IMR-90 (cell line): ENCODE measurements at regions not wholly inside any gene's neighbourhood (a gene's known extent, or its start where the extent isn't known, plus 50 kb on each side); places are given as distances from the start of the nearest gene placed in this dataset.

Source experiments
- ATAC-seq: fragments of 200-7000 bp; cut with Tn5 transposase; 2 replicates; pipeline ENCODE4 v1.9.1; 2020; ENCODE audit warnings: low read depth, mild to moderate bottlenecking, moderate library complexity
- BruUV-seq: library from RNA; stranded (reverse); fragments of 400-500 nt; replicated peaks from 2 replicates; lab custom pipeline; 2021; lab: Mats Ljungman, UMichigan
- CTCF ChIA-PET: fragments of 300-600 bp; formaldehyde crosslinking; extraction: SDS; loops from one replicate; lab custom pipeline; 2021; ENCODE audit warnings: antibody characterized with exemption; lab: Yijun Ruan, JAX
- POLR2A ChIA-PET: fragments of 300-600 bp; sonication (Branson Sonifier 250); formaldehyde crosslinking; loops from one replicate; lab custom pipeline; 2022; ENCODE audit warnings: antibody characterized with exemption; ENCODE audit not compliant: unreplicated experiment; lab: Charles Lee
- DNase-seq: peaks from one replicate; pipeline ENCODE4 v3.0.0; 2013
- H2AFZ ChIP-seq: replicated peaks from 2 replicates; pipeline ENCODE3; 2013; ENCODE audit warnings: low read length, mild to moderate bottlenecking; ENCODE audit not compliant: poor library complexity
- H2AK5ac ChIP-seq: 2 replicates; pipeline ENCODE4 v1.6.1; 2013; ENCODE audit warnings: low read depth, low read length, inconsistent platforms
- H2AK9ac ChIP-seq: replicated peaks from 2 replicates; pipeline ENCODE3; 2013; ENCODE audit warnings: mild to moderate bottlenecking, low read depth, low read length, moderate library complexity; ENCODE audit not compliant: poor library complexity
- H2BK120ac ChIP-seq: 2 replicates; pipeline ENCODE4 v1.6.1; 2013; ENCODE audit warnings: low read depth, low read length, inconsistent platforms
- H2BK15ac ChIP-seq: 3 replicates; pipeline ENCODE4 v1.6.1; 2013; ENCODE audit warnings: low read depth, low read length, inconsistent platforms
- H2BK20ac ChIP-seq: 2 replicates; pipeline ENCODE4 v1.6.1; 2013; ENCODE audit warnings: low read depth, mild to moderate bottlenecking, inconsistent platforms, low read length, moderate library complexity
- H2BK5ac ChIP-seq: 2 replicates; pipeline ENCODE4 v1.6.1; 2013; ENCODE audit warnings: mild to moderate bottlenecking, low read depth, low read length, inconsistent platforms; ENCODE audit not compliant: poor library complexity, severe bottlenecking
- H3K14ac ChIP-seq: replicated peaks from 2 replicates; pipeline ENCODE4 v1.6.1; 2013; ENCODE audit warnings: low read depth, low read length, inconsistent platforms
- H3K18ac ChIP-seq: 2 replicates; pipeline ENCODE4 v1.6.1; 2013; ENCODE audit warnings: low read depth, low read length, control low read depth
- H3K23ac ChIP-seq: 2 replicates; pipeline ENCODE4 v1.6.1; 2013; ENCODE audit warnings: low read depth, low read length, inconsistent platforms
- H3K27ac ChIP-seq: 2 replicates; pipeline ENCODE4 v1.5.1; 2013; ENCODE audit warnings: mild to moderate bottlenecking, control low read depth, low read length; ENCODE audit not compliant: insufficient read depth
- H3K27me3 ChIP-seq: 2 replicates; pipeline ENCODE4 v1.6.1; 2013; ENCODE audit warnings: low read length; ENCODE audit not compliant: control insufficient read depth, insufficient read depth
- H3K36me3 ChIP-seq: 2 replicates; pipeline ENCODE4 v1.6.1; 2013; ENCODE audit warnings: low read length, mixed read lengths; ENCODE audit not compliant: control insufficient read depth, insufficient read depth
- H3K4ac ChIP-seq: 2 replicates; pipeline ENCODE4 v1.6.1; 2013; ENCODE audit warnings: low read depth, low read length, inconsistent platforms
- H3K4me1 ChIP-seq: 2 replicates; pipeline ENCODE4 v1.6.1; 2013; ENCODE audit warnings: low read length, mixed read lengths; ENCODE audit not compliant: control insufficient read depth, insufficient read depth
- H3K4me2 ChIP-seq: 2 replicates; pipeline ENCODE4 v1.6.1; 2013; ENCODE audit warnings: low read depth, mild to moderate bottlenecking, control low read depth, low read length, moderate library complexity
- H3K4me3 ChIP-seq: 2 replicates; pipeline ENCODE4 v1.5.1; 2013; ENCODE audit warnings: low read depth, mild to moderate bottlenecking, control low read depth, low read length, moderate library complexity; ENCODE audit not compliant: insufficient read depth
- H3K56ac ChIP-seq: 2 replicates; pipeline ENCODE4 v1.6.1; 2013; ENCODE audit warnings: low read length, inconsistent platforms; ENCODE audit not compliant: insufficient read depth; ENCODE audit errors: extremely low read depth
- H3K79me1 ChIP-seq, 2 experiments: 2 replicates each; pipeline ENCODE4 v1.6.1; 2013; ENCODE audit warnings: low read length in 2 of 2, inconsistent platforms in 1 of 2, low read depth in 1 of 2
- H3K9ac ChIP-seq: 2 replicates; pipeline ENCODE4 v1.6.1; 2013; ENCODE audit warnings: low read depth, low read length, control low read depth
- H3K9me1 ChIP-seq: 2 replicates; pipeline ENCODE4 v1.6.1; 2013; ENCODE audit warnings: low read length, inconsistent platforms; ENCODE audit not compliant: insufficient read depth
- H3K9me3 ChIP-seq: 2 replicates; pipeline ENCODE4 v1.6.1; 2013; ENCODE audit warnings: low read length; ENCODE audit not compliant: control insufficient read depth, insufficient read depth
- H4K20me1 ChIP-seq: 2 replicates; pipeline ENCODE4 v1.6.1; 2013; ENCODE audit warnings: low read length, inconsistent platforms; ENCODE audit not compliant: insufficient read depth
- H4K5ac ChIP-seq: 2 replicates; pipeline ENCODE4 v1.6.1; 2013; ENCODE audit warnings: mild to moderate bottlenecking, low read depth, low read length, control low read depth
- H4K8ac ChIP-seq, 2 experiments: 2 replicates each; pipeline ENCODE4 v1.6.1; 2013; ENCODE audit warnings: low read depth in 2 of 2, low read length in 2 of 2, control low read depth in 1 of 2, inconsistent platforms in 1 of 2
- H4K91ac ChIP-seq: 2 replicates; pipeline ENCODE4 v1.6.1; 2013; ENCODE audit warnings: low read depth, low read length, inconsistent platforms; ENCODE audit not compliant: insufficient read depth
- CEBPB ChIP-seq: IDR thresholded peaks from 2 replicates; pipeline ENCODE4 v1.6.1; 2012; ENCODE audit warnings: low read depth, low read length, improper control_type of control experiment
- MXI1 ChIP-seq: IDR thresholded peaks from 2 replicates; pipeline ENCODE4 v1.6.1; 2012; ENCODE audit warnings: low read depth, mild to moderate bottlenecking, low read length, moderate library complexity, borderline replicate concordance
- RAD21 ChIP-seq: IDR thresholded peaks from 2 replicates; pipeline ENCODE4 v1.6.1; 2012; ENCODE audit warnings: low read length, improper control_type of control experiment
- SMC3 ChIP-seq: fragments of 150-350 bp; IDR thresholded peaks from 2 replicates; pipeline ENCODE4 v1.6.1; 2016; ENCODE audit warnings: low read depth, mild to moderate bottlenecking, antibody characterized with exemption, low read length, moderate library complexity
- dilution Hi-C: fragments of 300-500 bp; cut with HindIII; formaldehyde crosslinking; loops from one replicate; pipeline ENCODE4 v1.14.3; 2018; ENCODE audit warnings: low sequenced_read_pairs; ENCODE audit not compliant: unreplicated experiment
- in situ Hi-C: fragments of 300-500 bp; cut with MboI; formaldehyde crosslinking; loops from 3 replicates; pipeline ENCODE4 v1.14.3; 2019; ENCODE audit warnings: low sequenced_read_pairs, inconsistent platforms, mixed read lengths
- intact Hi-C: fragments of 100-400 bp; cut with micrococcal nuclease; formaldehyde crosslinking; loops from 2 replicates; pipeline ENCODE4 v1.10.0; 2022
- TF ChIP-seq, protein P1 (sequence below): fragments of 150-350 bp; IDR thresholded peaks from 2 replicates; pipeline ENCODE4 v1.6.1; 2017; ENCODE audit warnings: mild to moderate bottlenecking, antibody characterized with exemption, low read length, low read depth
- TF ChIP-seq, protein P2 (sequence below): conservative IDR thresholded peaks from 2 replicates; pipeline ENCODE4 v1.5.1; 2012; ENCODE audit warnings: mild to moderate bottlenecking, low read depth, low read length, improper control_type of control experiment

DNA sequence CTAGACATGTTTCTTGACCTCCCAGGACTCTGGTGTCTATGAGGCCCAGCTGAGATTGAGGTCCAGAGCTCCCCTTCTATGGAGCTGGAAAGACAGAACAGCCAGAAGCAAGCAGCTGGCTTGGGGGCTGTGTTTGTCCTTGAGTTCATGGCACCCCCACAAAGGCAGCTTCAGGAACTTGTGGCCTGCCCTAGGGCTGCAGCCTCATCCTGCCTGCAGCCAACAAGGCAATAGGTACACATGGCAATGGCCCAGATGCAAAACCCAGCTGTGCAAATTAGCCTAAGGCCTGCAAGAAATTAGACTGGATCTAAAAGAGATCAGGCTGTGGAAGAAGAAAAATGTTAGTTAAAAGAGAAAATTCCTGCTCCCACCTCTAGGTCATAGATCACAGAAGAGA lies 131.7 kb upstream of the NALF2 start:
- no peak overlapping the region for H2BK20ac ChIP-seq
- no peak overlapping the region for H3K9ac ChIP-seq
- no peak overlapping the region for H4K91ac ChIP-seq
- H2BK120ac ChIP-seq = no peak overlapping the region
- in situ Hi-C loops = no loop called here
- no peak overlapping the region for H3K4me3 ChIP-seq
- H3K27me3 ChIP-seq = peaks cover 10% of the 10 kb centered on the region
- H3K9me1 ChIP-seq = no peaks in the 10 kb centered on the region
- H3K18ac ChIP-seq = no peak overlapping the region
- H2AFZ ChIP-seq = no peak overlapping the region
- no peak overlapping the region for H2AK9ac ChIP-seq
- no peaks in the 10 kb centered on the region for H3K4me1 ChIP-seq
- H3K14ac ChIP-seq = no peak overlapping the region
- H3K56ac ChIP-seq = no peak overlapping the region
- dilution Hi-C loops = no loop called here
- no peak overlapping the region for H2BK15ac ChIP-seq
- no peaks in the 10 kb centered on the region for H3K9me3 ChIP-seq
- H3K4me2 ChIP-seq = no peak overlapping the region
- no peak overlapping the region for H3K27ac ChIP-seq
- H4K8ac ChIP-seq = no peak overlapping the region
- H3K23ac ChIP-seq = no peak overlapping the region
- H2BK5ac ChIP-seq = no peak overlapping the region
- POLR2A ChIA-PET = no interaction called here
- no peak overlapping the region for H3K4ac ChIP-seq
- CTCF ChIA-PET = interaction anchor here (0.6 kb wide), 1 partner anchor 58 kb away, joined by 14 read pairs; no protein-coding TSS in a partner anchor
- H3K36me3 ChIP-seq = no peaks in the 10 kb centered on the region
- intact Hi-C loops = no loop called here
- DNase-seq = no peak
- no peak for ATAC-seq
- no peaks in the 10 kb centered on the region for H4K20me1 ChIP-seq
- no peak overlapping the region for H2AK5ac ChIP-seq
- H3K79me1 ChIP-seq = no peaks in the 10 kb centered on the region
- no peak overlapping the region for H4K5ac ChIP-seq
- TF ChIP-seq CEBPB (no peak), SMC3 (no peak), RAD21 (no peak), MXI1 (no peak)
- TF ChIP-seq, protein P1, sequence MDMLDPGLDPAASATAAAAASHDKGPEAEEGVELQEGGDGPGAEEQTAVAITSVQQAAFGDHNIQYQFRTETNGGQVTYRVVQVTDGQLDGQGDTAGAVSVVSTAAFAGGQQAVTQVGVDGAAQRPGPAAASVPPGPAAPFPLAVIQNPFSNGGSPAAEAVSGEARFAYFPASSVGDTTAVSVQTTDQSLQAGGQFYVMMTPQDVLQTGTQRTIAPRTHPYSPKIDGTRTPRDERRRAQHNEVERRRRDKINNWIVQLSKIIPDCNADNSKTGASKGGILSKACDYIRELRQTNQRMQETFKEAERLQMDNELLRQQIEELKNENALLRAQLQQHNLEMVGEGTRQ = no peak
- TF ChIP-seq, protein P2, sequence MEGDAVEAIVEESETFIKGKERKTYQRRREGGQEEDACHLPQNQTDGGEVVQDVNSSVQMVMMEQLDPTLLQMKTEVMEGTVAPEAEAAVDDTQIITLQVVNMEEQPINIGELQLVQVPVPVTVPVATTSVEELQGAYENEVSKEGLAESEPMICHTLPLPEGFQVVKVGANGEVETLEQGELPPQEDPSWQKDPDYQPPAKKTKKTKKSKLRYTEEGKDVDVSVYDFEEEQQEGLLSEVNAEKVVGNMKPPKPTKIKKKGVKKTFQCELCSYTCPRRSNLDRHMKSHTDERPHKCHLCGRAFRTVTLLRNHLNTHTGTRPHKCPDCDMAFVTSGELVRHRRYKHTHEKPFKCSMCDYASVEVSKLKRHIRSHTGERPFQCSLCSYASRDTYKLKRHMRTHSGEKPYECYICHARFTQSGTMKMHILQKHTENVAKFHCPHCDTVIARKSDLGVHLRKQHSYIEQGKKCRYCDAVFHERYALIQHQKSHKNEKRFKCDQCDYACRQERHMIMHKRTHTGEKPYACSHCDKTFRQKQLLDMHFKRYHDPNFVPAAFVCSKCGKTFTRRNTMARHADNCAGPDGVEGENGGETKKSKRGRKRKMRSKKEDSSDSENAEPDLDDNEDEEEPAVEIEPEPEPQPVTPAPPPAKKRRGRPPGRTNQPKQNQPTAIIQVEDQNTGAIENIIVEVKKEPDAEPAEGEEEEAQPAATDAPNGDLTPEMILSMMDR = no peak
- no TSS peak for BruUV-seq
